Mesothelial cell of epicardium (in vitro differentiated cells): ENCODE measurements at regions not wholly inside any gene's neighbourhood (a gene's known extent, or its start where the extent isn't known, plus 50 kb on each side); places are given as distances from the start of the nearest gene placed in this dataset.

Source experiments
- DNase-seq, 2 experiments: peaks; one replicate each; pipeline ENCODE4 v3.0.0; 2021; ENCODE audit warnings: low spot score in 2 of 2; ENCODE audit not compliant: unreplicated experiment in 2 of 2
- H3K27ac Mint-ChIP-seq: 2 replicates; pipeline ENCODE4 v1.8.0; 2021; ENCODE audit warnings: mixed read lengths
- H3K27me3 Mint-ChIP-seq: 2 replicates; pipeline ENCODE4 v1.8.0; 2021; ENCODE audit warnings: low read depth, mixed read lengths
- H3K36me3 Mint-ChIP-seq: 2 replicates; pipeline ENCODE4 v1.8.0; 2021; ENCODE audit warnings: mixed read lengths
- H3K4me1 Mint-ChIP-seq: 2 replicates; pipeline ENCODE4 v1.8.0; 2021; ENCODE audit warnings: mixed read lengths
- H3K4me3 Mint-ChIP-seq: 2 replicates; pipeline ENCODE4 v1.8.0; 2021; ENCODE audit warnings: mild to moderate bottlenecking, moderate library complexity, mixed read lengths
- H3K9me3 Mint-ChIP-seq: 2 replicates; pipeline ENCODE4 v1.8.0; 2021; ENCODE audit warnings: mixed read lengths
- TF ChIP-seq, protein P1 (sequence below): fragments of 200-600 bp; sonication (generic); IDR thresholded peaks from one replicate; pipeline ENCODE4 v1.5.0; 2021; ENCODE audit warnings: antibody characterized with exemption; ENCODE audit not compliant: unreplicated experiment

- peaks cover 16% of the 10 kb centered on the region for H3K27me3 Mint-ChIP-seq
- TF ChIP-seq, protein P1, sequence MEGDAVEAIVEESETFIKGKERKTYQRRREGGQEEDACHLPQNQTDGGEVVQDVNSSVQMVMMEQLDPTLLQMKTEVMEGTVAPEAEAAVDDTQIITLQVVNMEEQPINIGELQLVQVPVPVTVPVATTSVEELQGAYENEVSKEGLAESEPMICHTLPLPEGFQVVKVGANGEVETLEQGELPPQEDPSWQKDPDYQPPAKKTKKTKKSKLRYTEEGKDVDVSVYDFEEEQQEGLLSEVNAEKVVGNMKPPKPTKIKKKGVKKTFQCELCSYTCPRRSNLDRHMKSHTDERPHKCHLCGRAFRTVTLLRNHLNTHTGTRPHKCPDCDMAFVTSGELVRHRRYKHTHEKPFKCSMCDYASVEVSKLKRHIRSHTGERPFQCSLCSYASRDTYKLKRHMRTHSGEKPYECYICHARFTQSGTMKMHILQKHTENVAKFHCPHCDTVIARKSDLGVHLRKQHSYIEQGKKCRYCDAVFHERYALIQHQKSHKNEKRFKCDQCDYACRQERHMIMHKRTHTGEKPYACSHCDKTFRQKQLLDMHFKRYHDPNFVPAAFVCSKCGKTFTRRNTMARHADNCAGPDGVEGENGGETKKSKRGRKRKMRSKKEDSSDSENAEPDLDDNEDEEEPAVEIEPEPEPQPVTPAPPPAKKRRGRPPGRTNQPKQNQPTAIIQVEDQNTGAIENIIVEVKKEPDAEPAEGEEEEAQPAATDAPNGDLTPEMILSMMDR: no peak
- H3K36me3 Mint-ChIP-seq: peaks cover 4% of the 10 kb centered on the region
- peaks cover 16% of the 10 kb centered on the region for H3K9me3 Mint-ChIP-seq
- no peak for DNase-seq
- H3K27ac Mint-ChIP-seq: no peak overlapping the region
- peaks cover 4% of the 10 kb centered on the region for H3K4me1 Mint-ChIP-seq
- H3K4me3 Mint-ChIP-seq: no peak overlapping the region
Observed at GRCh38 chr3:28835751-28836150, 445.1 kb upstream of the RBMS3 start.

GRCh38 chr3:28836199-28836598 lies 444.7 kb upstream of the RBMS3 start:
- Mint-ChIP-seq H3K36me3 (no peaks in the 10 kb centered on the region), H3K9me3 (peaks cover 11% of the 10 kb centered on the region), H3K27me3 (peaks cover 16% of the 10 kb centered on the region), H3K4me3 (no peak overlapping the region), H3K4me1 (peaks cover 4% of the 10 kb centered on the region), H3K27ac (no peak overlapping the region)
- TF ChIP-seq, protein P1: no peak
- DNase-seq: no peak

GRCh38 chr3:28840976-28841376 lies 439.9 kb upstream of the RBMS3 start:
- Mint-ChIP-seq H3K9me3 (no peaks in the 10 kb centered on the region), H3K27ac (no peak overlapping the region), H3K4me3 (no peak overlapping the region), H3K4me1 (peaks cover 13% of the 10 kb centered on the region), H3K36me3 (no peaks in the 10 kb centered on the region), H3K27me3 (peaks cover 7% of the 10 kb centered on the region)
- DNase-seq: no peak
- TF ChIP-seq, protein P1: no peak

- H3K4me1 Mint-ChIP-seq: peaks cover 13% of the 10 kb centered on the region
- no peak overlapping the region for H3K27ac Mint-ChIP-seq
- H3K4me3 Mint-ChIP-seq: no peak overlapping the region
- DNase-seq: no peak
- no peaks in the 10 kb centered on the region for H3K9me3 Mint-ChIP-seq
- no peaks in the 10 kb centered on the region for H3K36me3 Mint-ChIP-seq
- TF ChIP-seq, protein P1: no peak
- peaks cover 2% of the 10 kb centered on the region for H3K27me3 Mint-ChIP-seq
Observed at GRCh38 chr3:28841441-28841840, 439.4 kb upstream of the RBMS3 start.

GRCh38 chr3:28844298-28845005 lies 436.4 kb upstream of the RBMS3 start:
- TF ChIP-seq, protein P1: no peak
- Mint-ChIP-seq H3K27ac (no peak overlapping the region), H3K27me3 (no peaks in the 10 kb centered on the region), H3K36me3 (no peaks in the 10 kb centered on the region), H3K4me3 (no peak overlapping the region), H3K9me3 (no peaks in the 10 kb centered on the region), H3K4me1 (peaks cover 29% of the 10 kb centered on the region)
- DNase-seq: no peak

GRCh38 chr3:28845006-28845324 lies 435.9 kb upstream of the RBMS3 start:
- H3K36me3 Mint-ChIP-seq: no peaks in the 10 kb centered on the region
- TF ChIP-seq, protein P1: no peak
- no peaks in the 10 kb centered on the region for H3K27me3 Mint-ChIP-seq
- DNase-seq: no peak
- no peak overlapping the region for H3K4me3 Mint-ChIP-seq
- no peak overlapping the region for H3K27ac Mint-ChIP-seq
- H3K4me1 Mint-ChIP-seq: peaks cover 33% of the 10 kb centered on the region
- H3K9me3 Mint-ChIP-seq: no peaks in the 10 kb centered on the region
